ENCODE measurements at regions not wholly inside any gene's neighbourhood (a gene's known extent, or its start where the extent isn't known, plus 50 kb on each side); places are given as distances from the start of the nearest gene placed in this dataset.

DNA sequence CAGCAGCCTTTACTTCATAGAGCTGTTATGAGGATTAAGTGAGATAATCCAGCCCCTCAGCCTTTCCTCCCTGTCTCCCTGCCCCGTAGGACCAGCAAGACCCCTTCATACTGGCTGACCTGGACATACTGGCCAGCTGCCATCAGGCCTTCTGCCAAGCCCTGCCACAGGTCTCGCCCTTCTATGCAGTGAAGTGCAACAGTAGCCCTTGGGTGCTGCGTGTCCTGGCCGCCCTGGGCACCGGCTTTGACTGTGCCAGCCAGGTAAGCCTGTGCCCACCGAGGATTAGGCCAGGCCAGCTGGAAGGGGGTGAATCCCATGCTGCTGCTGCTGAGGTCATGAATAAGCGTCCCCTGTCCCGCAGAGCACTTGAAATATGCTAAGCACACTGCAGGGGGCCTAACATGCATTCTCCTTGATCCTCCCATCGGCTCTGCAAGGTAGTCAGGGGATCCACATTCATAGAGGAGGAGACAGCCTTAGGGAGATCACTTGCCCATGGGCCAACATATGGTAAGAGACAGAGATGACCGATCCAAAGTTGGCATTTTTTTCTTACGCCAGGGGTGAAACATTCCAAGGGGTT lies 73.3 kb upstream of the TINAGL1 start:
- TF ChIP-seq, protein P1, sequence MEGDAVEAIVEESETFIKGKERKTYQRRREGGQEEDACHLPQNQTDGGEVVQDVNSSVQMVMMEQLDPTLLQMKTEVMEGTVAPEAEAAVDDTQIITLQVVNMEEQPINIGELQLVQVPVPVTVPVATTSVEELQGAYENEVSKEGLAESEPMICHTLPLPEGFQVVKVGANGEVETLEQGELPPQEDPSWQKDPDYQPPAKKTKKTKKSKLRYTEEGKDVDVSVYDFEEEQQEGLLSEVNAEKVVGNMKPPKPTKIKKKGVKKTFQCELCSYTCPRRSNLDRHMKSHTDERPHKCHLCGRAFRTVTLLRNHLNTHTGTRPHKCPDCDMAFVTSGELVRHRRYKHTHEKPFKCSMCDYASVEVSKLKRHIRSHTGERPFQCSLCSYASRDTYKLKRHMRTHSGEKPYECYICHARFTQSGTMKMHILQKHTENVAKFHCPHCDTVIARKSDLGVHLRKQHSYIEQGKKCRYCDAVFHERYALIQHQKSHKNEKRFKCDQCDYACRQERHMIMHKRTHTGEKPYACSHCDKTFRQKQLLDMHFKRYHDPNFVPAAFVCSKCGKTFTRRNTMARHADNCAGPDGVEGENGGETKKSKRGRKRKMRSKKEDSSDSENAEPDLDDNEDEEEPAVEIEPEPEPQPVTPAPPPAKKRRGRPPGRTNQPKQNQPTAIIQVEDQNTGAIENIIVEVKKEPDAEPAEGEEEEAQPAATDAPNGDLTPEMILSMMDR (IDR thresholded peaks at IDR 0.05), result no peak
- no peak for TF ChIP-seq POLR2AphosphoS5 (IDR thresholded peaks at IDR 0.05; ENCODE audit: low read depth, low read length)

Data from Panc1 (cell line).